ENCODE measurements at regions not wholly inside any gene's neighbourhood (a gene's known extent, or its start where the extent isn't known, plus 50 kb on each side); places are given as distances from the start of the nearest gene placed in this dataset.
"Not testable (repeated sequence)": the region's sequence is repeated elsewhere in the genome, so short reads cannot be mapped to it uniquely, and the experiment has no call there.

- not testable (repeated sequence) for TF ChIP-seq POLR2A (IDR thresholded peaks at IDR 0.05; ENCODE audit: low read length); GATA1 (IDR thresholded peaks at IDR 0.05; ENCODE audit: low read depth, low read length)
Observed at GRCh38 chr15:30828304-30828639, 75.4 kb upstream of the FAN1 start.
